B cell (primary cell): ENCODE measurements at regions not wholly inside any gene's neighbourhood (a gene's known extent, or its start where the extent isn't known, plus 50 kb on each side); places are given as distances from the start of the nearest gene placed in this dataset.

Experiments used
- ATAC-seq: fragments of 200-7000 bp; cut with Tn5 transposase; one replicate; pipeline ENCODE4 v1.10.0; 2021; ENCODE audit warnings: low read depth, mild to moderate bottlenecking, moderate number of reproducible peaks, moderate library complexity
- CTCF ChIA-PET: fragments of 350-600 bp; sonication (Branson Sonifier 250); formaldehyde crosslinking; loops from one replicate; lab custom pipeline; 2021; ENCODE audit warnings: antibody characterized with exemption, inconsistent platforms; lab: Charles Lee
- POLR2A ChIA-PET: fragments of 350-600 bp; sonication (Branson Sonifier 250); formaldehyde crosslinking; loops from one replicate; lab custom pipeline; 2021; ENCODE audit warnings: antibody characterized with exemption; lab: Charles Lee
- DNase-seq: peaks from one replicate; pipeline ENCODE4 v3.0.0; 2013
- H2AFZ ChIP-seq: 2 replicates; pipeline ENCODE4 v1.6.1; 2012; ENCODE audit warnings: mild to moderate bottlenecking, low read depth, low read length; ENCODE audit not compliant: insufficient read depth, poor library complexity, severe bottlenecking
- H3K27ac ChIP-seq, 2 donors: 1 replicate in 1 of 2; 2 replicates in 1 of 2; pipeline ENCODE4 v1.5.1; 2012 to 2013; ENCODE audit warnings: low read length in 2 of 2, mild to moderate bottlenecking in 2 of 2, moderate library complexity in 1 of 2
- H3K27me3 ChIP-seq, 4 experiments: fragments of 200-600 bp in 1 of 4; sonication (generic) in 1 of 4; replicated peaks in 1 of 4; 1 replicate in 2 of 4; 2 replicates in 2 of 4; pipeline versions ENCODE4 v1.6.1 to v1.7.0; 2013 to 2016; ENCODE audit warnings: low read length in 3 of 4, mild to moderate bottlenecking in 2 of 4, mixed read lengths in 1 of 4, moderate library complexity in 1 of 4; ENCODE audit not compliant: insufficient read depth in 4 of 4, control insufficient read depth in 3 of 4; ENCODE audit errors: control extremely low read depth in 1 of 4
- H3K36me3 ChIP-seq, 2 experiments: replicated peaks in 1 of 2; 1 replicate in 1 of 2; 2 replicates in 1 of 2; pipeline versions ENCODE4 v1.6.1 to v1.7.1; 2013; ENCODE audit warnings: low read length in 1 of 2; ENCODE audit not compliant: insufficient read depth in 2 of 2, control insufficient read depth in 1 of 2; ENCODE audit errors: control extremely low read depth in 1 of 2, extremely low read depth in 1 of 2
- H3K4me1 ChIP-seq, 2 donors: fragments of 200-600 bp in 1 of 2; sonication (generic) in 1 of 2; 1 replicate in 1 of 2; 2 replicates in 1 of 2; pipeline versions ENCODE4 v1.5.1 to v1.6.1; 2013 to 2017; ENCODE audit warnings: low read length in 2 of 2; ENCODE audit not compliant: control insufficient read depth in 2 of 2, insufficient read depth in 2 of 2
- H3K4me2 ChIP-seq: replicated peaks from 2 replicates; pipeline ENCODE3; 2012; ENCODE audit warnings: mild to moderate bottlenecking, low read depth, low read length; ENCODE audit not compliant: poor library complexity, severe bottlenecking
- H3K4me3 ChIP-seq, 5 experiments: fragments of 200-600 bp in 1 of 5; sonication (generic) in 1 of 5; 1 replicate in 3 of 5; 2 replicates in 2 of 5; pipeline versions ENCODE4 v1.5.1 to v1.7.0; 2011 to 2016; ENCODE audit warnings: low read length in 4 of 5, mild to moderate bottlenecking in 4 of 5, low read depth in 2 of 5, control low read depth in 1 of 5, moderate library complexity in 1 of 5; ENCODE audit not compliant: insufficient read depth in 1 of 5; ENCODE audit errors: control extremely low read depth in 1 of 5, extremely low read depth in 1 of 5
- H3K79me2 ChIP-seq: fragments of 200-600 bp; sonication (generic); one replicate; pipeline ENCODE4 v1.6.0; 2016; ENCODE audit warnings: low read length; ENCODE audit not compliant: control insufficient read depth, insufficient read depth
- H3K9ac ChIP-seq: fragments of 200-600 bp; sonication (generic); 2 replicates; pipeline ENCODE4 v1.6.1; 2017; ENCODE audit warnings: mild to moderate bottlenecking, low read length, moderate library complexity
- H3K9me3 ChIP-seq, 3 donors: one replicate each; pipeline versions ENCODE4 v1.6.1 to v1.7.1; 2013; ENCODE audit warnings: low read length in 2 of 3; ENCODE audit not compliant: control insufficient read depth in 2 of 3, insufficient read depth in 1 of 3; ENCODE audit errors: control extremely low read depth in 1 of 3
- H4K20me1 ChIP-seq: 2 replicates; pipeline ENCODE4 v1.6.0; 2012; ENCODE audit warnings: mild to moderate bottlenecking, low read length; ENCODE audit not compliant: insufficient read depth, control insufficient read depth, poor library complexity, severe bottlenecking
- H3K27ac Mint-ChIP-seq: one replicate; pipeline ENCODE4 v1.8.0; 2021; ENCODE audit warnings: mixed read lengths
- H3K27me3 Mint-ChIP-seq: one replicate; pipeline ENCODE4 v1.8.0; 2021; ENCODE audit warnings: mixed read lengths
- H3K4me1 Mint-ChIP-seq: one replicate; pipeline ENCODE4 v1.8.0; 2021; ENCODE audit warnings: mixed read lengths
- H3K4me3 Mint-ChIP-seq: one replicate; pipeline ENCODE4 v1.8.0; 2021; ENCODE audit warnings: mixed read lengths
- H3K9me3 Mint-ChIP-seq: one replicate; pipeline ENCODE4 v1.8.0; 2022; ENCODE audit warnings: mixed read lengths; ENCODE audit not compliant: insufficient read depth
- EZH2 ChIP-seq: IDR thresholded peaks from 2 replicates; pipeline ENCODE4 v1.6.1; 2012; ENCODE audit warnings: borderline replicate concordance, low read depth, mild to moderate bottlenecking, moderate library complexity, low read length; ENCODE audit not compliant: insufficient read depth, poor library complexity, severe bottlenecking
- WGBS: methylation state at CpG from one replicate; pipeline ENCODE4 v1.1.5; 2013; ENCODE audit warnings: missing lambda C conversion rate; ENCODE audit not compliant: insufficient coverage; 5-methylcytosine and 5-hydroxymethylcytosine counted together
- intact Hi-C: fragments of 100-400 bp; cut with micrococcal nuclease; formaldehyde crosslinking; loops from one replicate; pipeline ENCODE4 v1.10.0; 2022
- TF ChIP-seq, protein P1 (sequence below): fragments of 200-600 bp; IDR thresholded peaks from one replicate; pipeline ENCODE4 v1.8.0; 2022; ENCODE audit warnings: antibody characterized with exemption, mild to moderate bottlenecking

DNA sequence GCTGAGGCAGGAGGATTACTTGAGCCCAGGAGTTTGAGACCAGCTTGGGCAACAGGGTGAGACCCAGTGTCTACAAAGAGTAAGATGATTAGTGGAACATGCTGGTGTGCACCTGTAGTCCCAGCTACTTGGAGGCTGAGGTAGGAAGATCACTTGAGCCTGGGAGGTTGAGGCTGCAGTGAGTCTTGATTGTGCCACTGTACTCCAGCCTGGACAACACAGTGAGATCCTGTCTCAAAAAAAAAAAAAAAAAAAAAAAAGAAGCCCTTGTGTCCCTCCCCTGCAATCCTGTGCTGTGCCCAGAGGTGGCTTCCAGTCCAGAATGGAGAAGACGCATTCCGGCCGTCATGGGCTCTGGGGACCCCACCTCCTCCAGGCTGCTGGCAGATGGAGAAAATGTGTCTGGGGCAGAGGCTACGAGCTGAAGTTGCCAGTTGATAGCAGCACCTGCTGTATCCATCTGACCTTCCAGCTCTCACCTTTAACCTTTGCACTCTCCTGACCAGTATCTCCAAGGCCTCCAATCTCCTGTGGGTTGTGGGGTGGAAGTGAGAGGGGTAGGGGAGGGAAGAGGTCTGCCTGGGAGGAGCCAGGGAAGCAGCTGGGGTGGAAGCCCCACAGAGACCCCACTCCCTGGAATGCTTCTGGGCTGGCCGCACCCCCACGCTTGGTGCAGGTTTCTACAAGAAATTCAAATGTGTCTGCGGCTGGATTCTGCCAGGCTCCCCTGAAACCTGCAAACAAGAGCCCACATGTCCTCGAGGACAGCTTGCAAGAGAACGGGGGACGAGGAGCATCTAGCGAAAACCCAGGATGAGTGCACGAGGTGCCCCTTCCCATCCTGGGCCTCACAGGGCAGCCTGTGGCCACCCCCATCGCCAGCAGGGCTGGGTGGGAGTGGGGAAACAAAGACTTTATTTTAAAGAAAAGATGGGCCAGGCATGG lies 148.3 kb upstream of the IER5L start:
- Histone ChIP-seq H4K20me1 (no peaks in the 10 kb centered on the region), H3K27ac (no peak overlapping the region), H3K4me3 (no peak overlapping the region), H3K9ac (no peak overlapping the region), H3K36me3 (no peaks in the 10 kb centered on the region), H3K27me3 (peaks cover 0 to 3% (median 0%) of the 10 kb centered on the region in 4 experiments), H3K4me2 (no peak overlapping the region), H3K79me2 (no peaks in the 10 kb centered on the region), H3K9me3 (peaks cover 0 to 12% (median 5%) of the 10 kb centered on the region in 3 donors), H3K4me1 (peaks cover 4 to 9% of the 10 kb centered on the region in 2 donors), H2AFZ (no peak overlapping the region)
- no peak for DNase-seq
- Mint-ChIP-seq H3K4me3 (no peak overlapping the region), H3K4me1 (peaks cover 5% of the 10 kb centered on the region), H3K9me3 (peaks cover 2% of the 10 kb centered on the region), H3K27me3 (peaks cover 4% of the 10 kb centered on the region), H3K27ac (no peak overlapping the region)
- no peak for TF ChIP-seq EZH2
- TF ChIP-seq, protein P1, sequence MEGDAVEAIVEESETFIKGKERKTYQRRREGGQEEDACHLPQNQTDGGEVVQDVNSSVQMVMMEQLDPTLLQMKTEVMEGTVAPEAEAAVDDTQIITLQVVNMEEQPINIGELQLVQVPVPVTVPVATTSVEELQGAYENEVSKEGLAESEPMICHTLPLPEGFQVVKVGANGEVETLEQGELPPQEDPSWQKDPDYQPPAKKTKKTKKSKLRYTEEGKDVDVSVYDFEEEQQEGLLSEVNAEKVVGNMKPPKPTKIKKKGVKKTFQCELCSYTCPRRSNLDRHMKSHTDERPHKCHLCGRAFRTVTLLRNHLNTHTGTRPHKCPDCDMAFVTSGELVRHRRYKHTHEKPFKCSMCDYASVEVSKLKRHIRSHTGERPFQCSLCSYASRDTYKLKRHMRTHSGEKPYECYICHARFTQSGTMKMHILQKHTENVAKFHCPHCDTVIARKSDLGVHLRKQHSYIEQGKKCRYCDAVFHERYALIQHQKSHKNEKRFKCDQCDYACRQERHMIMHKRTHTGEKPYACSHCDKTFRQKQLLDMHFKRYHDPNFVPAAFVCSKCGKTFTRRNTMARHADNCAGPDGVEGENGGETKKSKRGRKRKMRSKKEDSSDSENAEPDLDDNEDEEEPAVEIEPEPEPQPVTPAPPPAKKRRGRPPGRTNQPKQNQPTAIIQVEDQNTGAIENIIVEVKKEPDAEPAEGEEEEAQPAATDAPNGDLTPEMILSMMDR = no peak
- CTCF ChIA-PET = interaction anchor here (1.0 kb wide), 1 partner anchor 152 kb away, joined by 3 read pairs; no protein-coding TSS in a partner anchor
- no peak for ATAC-seq
- intact Hi-C loops = no loop called here
- 94% methylated on average over 9 of the region's 13 CpGs for WGBS
- POLR2A ChIA-PET = interaction anchor here (0.7 kb wide), 1 partner anchor 223 kb away, joined by 8 read pairs; no protein-coding TSS in a partner anchor
